GM23338 (cell line): ENCODE measurements at regions not wholly inside any gene's neighbourhood (a gene's known extent, or its start where the extent isn't known, plus 50 kb on each side); places are given as distances from the start of the nearest gene placed in this dataset.

ENCODE experiments used
- ATAC-seq: fragments of 200-7000 bp; cut with Tn5 transposase; 3 replicates; pipeline ENCODE4 v1.9.1; 2020
- DNase-seq: peaks from one replicate; pipeline ENCODE4 v3.0.0-alpha.2; 2015; ENCODE audit warnings: low spot score
- H2AFZ ChIP-seq: fragments of 200-600 bp; sonication (generic); 2 replicates; pipeline ENCODE4 v1.8.0; 2016; ENCODE audit warnings: antibody characterized with exemption, mild to moderate bottlenecking, moderate library complexity
- H3F3A ChIP-seq: fragments of 200-600 bp; sonication (generic); replicated peaks from 2 replicates; pipeline ENCODE4 v1.8.0; 2017; ENCODE audit warnings: antibody characterized with exemption, mixed run types, low read depth
- H3K27ac ChIP-seq: fragments of 200-600 bp; sonication (generic); 2 replicates; pipeline ENCODE4 v1.6.1; 2016; ENCODE audit warnings: low read depth
- H3K27me3 ChIP-seq: fragments of 200-600 bp; sonication (generic); 2 replicates; pipeline ENCODE4 v1.8.0; 2016; ENCODE audit warnings: mild to moderate bottlenecking, mixed run types, moderate library complexity; ENCODE audit not compliant: insufficient read depth
- H3K36me3 ChIP-seq: fragments of 200-600 bp; sonication (generic); 2 replicates; pipeline ENCODE4 v1.8.0; 2016; ENCODE audit warnings: mild to moderate bottlenecking; ENCODE audit not compliant: insufficient read depth
- H3K4me1 ChIP-seq: fragments of 200-600 bp; sonication (generic); 2 replicates; pipeline ENCODE4 v1.8.0; 2016; ENCODE audit warnings: mild to moderate bottlenecking, moderate library complexity; ENCODE audit not compliant: insufficient read depth
- H3K4me2 ChIP-seq: fragments of 200-600 bp; sonication (generic); 2 replicates; pipeline ENCODE4 v1.7.1; 2017; ENCODE audit warnings: mixed run types
- H3K4me3 ChIP-seq: fragments of 200-600 bp; sonication (generic); 2 replicates; pipeline ENCODE4 v1.6.1; 2016; ENCODE audit warnings: mixed run types
- H3K79me2 ChIP-seq: fragments of 200-600 bp; sonication (generic); replicated peaks from 2 replicates; pipeline ENCODE4 v1.8.0; 2017; ENCODE audit warnings: mild to moderate bottlenecking; ENCODE audit not compliant: insufficient read depth
- H3K9me2 ChIP-seq: fragments of 200-600 bp; sonication (generic); 2 replicates; pipeline ENCODE4 v1.8.0; 2017; ENCODE audit not compliant: insufficient read depth
- H4K20me1 ChIP-seq: fragments of 200-600 bp; sonication (generic); replicated peaks from 2 replicates; pipeline ENCODE4 v1.8.0; 2017; ENCODE audit warnings: mild to moderate bottlenecking; ENCODE audit not compliant: insufficient read depth
- H3K27ac Mint-ChIP-seq: 2 replicates; pipeline ENCODE4 v1.8.0; 2020; ENCODE audit warnings: inconsistent platforms, mild to moderate bottlenecking, moderate library complexity, mixed read lengths
- H3K27me3 Mint-ChIP-seq: 3 replicates; pipeline ENCODE4 v1.8.0; 2022; ENCODE audit warnings: low read depth, mild to moderate bottlenecking, moderate library complexity, mixed read lengths, inconsistent platforms; ENCODE audit not compliant: insufficient read depth, poor library complexity
- H3K36me3 Mint-ChIP-seq: 3 replicates; pipeline ENCODE4 v1.8.0; 2021; ENCODE audit warnings: low read depth, mild to moderate bottlenecking, inconsistent platforms, moderate library complexity, mixed read lengths
- H3K4me1 Mint-ChIP-seq: 3 replicates; pipeline ENCODE4 v1.8.0; 2020; ENCODE audit warnings: mild to moderate bottlenecking, inconsistent platforms, mixed read lengths
- H3K4me3 Mint-ChIP-seq: 3 replicates; pipeline ENCODE4 v1.8.0; 2021; ENCODE audit warnings: moderate library complexity, mild to moderate bottlenecking, inconsistent platforms, mixed read lengths
- H3K9me3 Mint-ChIP-seq: 3 replicates; pipeline ENCODE4 v1.8.0; 2020; ENCODE audit warnings: moderate library complexity, mild to moderate bottlenecking, inconsistent platforms, mixed read lengths
- EZH2 ChIP-seq: fragments of 200-600 bp; sonication (generic); IDR thresholded peaks from one replicate; pipeline ENCODE4 v1.8.0; 2017; ENCODE audit warnings: antibody characterized with exemption, mild to moderate bottlenecking, low read depth; ENCODE audit not compliant: unreplicated experiment
- EZH2phosphoT487 ChIP-seq: fragments of 200-600 bp; sonication (generic); IDR thresholded peaks from one replicate; pipeline ENCODE4 v1.8.1; 2018; ENCODE audit warnings: antibody characterized with exemption; ENCODE audit not compliant: unreplicated experiment
- JUNB ChIP-seq: IDR thresholded peaks from one replicate; pipeline ENCODE4 v1.6.1; 2016; ENCODE audit warnings: antibody characterized with exemption; ENCODE audit not compliant: unreplicated experiment
- POLR2AphosphoS5 ChIP-seq: IDR thresholded peaks from 2 replicates; pipeline ENCODE4 v1.6.1; 2016; ENCODE audit warnings: antibody characterized with exemption, low read depth
- STAT1 ChIP-seq: IDR thresholded peaks from one replicate; pipeline ENCODE4 v1.6.1; 2016; ENCODE audit warnings: antibody characterized with exemption; ENCODE audit not compliant: unreplicated experiment
- TF ChIP-seq, protein P1 (sequence below): fragments of 250-450 bp; sonication (Bioruptor Pico); IDR thresholded peaks from 2 replicates; pipeline ENCODE4 v1.5.0; 2020; ENCODE audit warnings: mild to moderate bottlenecking, moderate library complexity
- TF ChIP-seq, protein P2 (sequence below), 2 experiments: fragments of 200-600 bp in 1 of 2; sonication (generic) in 1 of 2; conservative IDR thresholded peaks; 2 replicates each; pipeline versions ENCODE4 v1.5.1 to v1.6.1; 2016 to 2017; ENCODE audit warnings: antibody characterized with exemption in 2 of 2, low read depth in 2 of 2, mild to moderate bottlenecking in 2 of 2, moderate library complexity in 1 of 2

DNA sequence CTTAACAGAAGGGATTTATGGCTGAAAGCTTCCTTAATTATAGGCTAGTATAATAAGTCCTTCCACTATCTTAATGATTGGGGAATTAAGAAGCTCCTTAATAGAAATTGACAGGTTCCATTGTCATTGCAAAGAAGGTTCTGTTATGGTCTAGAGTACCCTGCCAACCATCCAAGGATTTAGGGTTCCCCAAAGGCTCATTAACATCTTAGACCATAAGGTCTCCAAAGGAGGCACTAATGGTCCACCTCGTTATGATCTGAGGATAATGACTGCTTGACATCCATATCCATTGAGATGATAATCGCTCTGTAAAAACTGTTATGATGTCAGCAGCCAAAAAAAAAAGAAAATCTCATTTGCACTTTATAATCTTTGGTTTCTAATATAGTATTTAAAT, 441.6 kb downstream of the GBA3 start (continued):
- TF ChIP-seq, protein P1, sequence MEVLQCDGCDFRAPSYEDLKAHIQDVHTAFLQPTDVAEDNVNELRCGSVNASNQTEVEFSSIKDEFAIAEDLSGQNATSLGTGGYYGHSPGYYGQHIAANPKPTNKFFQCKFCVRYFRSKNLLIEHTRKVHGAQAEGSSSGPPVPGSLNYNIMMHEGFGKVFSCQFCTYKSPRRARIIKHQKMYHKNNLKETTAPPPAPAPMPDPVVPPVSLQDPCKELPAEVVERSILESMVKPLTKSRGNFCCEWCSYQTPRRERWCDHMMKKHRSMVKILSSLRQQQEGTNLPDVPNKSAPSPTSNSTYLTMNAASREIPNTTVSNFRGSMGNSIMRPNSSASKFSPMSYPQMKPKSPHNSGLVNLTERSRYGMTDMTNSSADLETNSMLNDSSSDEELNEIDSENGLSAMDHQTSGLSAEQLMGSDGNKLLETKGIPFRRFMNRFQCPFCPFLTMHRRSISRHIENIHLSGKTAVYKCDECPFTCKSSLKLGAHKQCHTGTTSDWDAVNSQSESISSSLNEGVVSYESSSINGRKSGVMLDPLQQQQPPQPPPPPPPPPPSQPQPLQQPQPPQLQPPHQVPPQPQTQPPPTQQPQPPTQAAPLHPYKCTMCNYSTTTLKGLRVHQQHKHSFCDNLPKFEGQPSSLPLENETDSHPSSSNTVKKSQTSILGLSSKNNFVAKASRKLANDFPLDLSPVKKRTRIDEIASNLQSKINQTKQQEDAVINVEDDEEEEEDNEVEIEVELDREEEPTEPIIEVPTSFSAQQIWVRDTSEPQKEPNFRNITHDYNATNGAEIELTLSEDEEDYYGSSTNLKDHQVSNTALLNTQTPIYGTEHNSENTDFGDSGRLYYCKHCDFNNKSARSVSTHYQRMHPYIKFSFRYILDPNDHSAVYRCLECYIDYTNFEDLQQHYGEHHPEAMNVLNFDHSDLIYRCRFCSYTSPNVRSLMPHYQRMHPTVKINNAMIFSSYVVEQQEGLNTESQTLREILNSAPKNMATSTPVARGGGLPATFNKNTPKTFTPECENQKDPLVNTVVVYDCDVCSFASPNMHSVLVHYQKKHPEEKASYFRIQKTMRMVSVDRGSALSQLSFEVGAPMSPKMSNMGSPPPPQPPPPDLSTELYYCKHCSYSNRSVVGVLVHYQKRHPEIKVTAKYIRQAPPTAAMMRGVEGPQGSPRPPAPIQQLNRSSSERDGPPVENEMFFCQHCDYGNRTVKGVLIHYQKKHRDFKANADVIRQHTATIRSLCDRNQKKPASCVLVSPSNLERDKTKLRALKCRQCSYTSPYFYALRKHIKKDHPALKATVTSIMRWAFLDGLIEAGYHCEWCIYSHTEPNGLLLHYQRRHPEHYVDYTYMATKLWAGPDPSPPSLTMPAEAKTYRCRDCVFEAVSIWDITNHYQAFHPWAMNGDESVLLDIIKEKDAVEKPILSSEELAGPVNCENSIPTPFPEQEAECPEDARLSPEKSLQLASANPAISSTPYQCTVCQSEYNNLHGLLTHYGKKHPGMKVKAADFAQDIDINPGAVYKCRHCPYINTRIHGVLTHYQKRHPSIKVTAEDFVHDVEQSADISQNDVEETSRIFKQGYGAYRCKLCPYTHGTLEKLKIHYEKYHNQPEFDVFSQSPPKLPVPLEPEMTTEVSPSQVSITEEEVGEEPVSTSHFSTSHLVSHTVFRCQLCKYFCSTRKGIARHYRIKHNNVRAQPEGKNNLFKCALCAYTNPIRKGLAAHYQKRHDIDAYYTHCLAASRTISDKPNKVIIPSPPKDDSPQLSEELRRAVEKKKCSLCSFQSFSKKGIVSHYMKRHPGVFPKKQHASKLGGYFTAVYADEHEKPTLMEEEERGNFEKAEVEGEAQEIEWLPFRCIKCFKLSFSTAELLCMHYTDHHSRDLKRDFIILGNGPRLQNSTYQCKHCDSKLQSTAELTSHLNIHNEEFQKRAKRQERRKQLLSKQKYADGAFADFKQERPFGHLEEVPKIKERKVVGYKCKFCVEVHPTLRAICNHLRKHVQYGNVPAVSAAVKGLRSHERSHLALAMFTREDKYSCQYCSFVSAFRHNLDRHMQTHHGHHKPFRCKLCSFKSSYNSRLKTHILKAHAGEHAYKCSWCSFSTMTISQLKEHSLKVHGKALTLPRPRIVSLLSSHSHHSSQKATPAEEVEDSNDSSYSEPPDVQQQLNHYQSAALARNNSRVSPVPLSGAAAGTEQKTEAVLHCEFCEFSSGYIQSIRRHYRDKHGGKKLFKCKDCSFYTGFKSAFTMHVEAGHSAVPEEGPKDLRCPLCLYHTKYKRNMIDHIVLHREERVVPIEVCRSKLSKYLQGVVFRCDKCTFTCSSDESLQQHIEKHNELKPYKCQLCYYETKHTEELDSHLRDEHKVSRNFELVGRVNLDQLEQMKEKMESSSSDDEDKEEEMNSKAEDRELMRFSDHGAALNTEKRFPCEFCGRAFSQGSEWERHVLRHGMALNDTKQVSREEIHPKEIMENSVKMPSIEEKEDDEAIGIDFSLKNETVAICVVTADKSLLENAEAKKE (CRISPR knock-in tag): no peak
- no peak for TF ChIP-seq EZH2phosphoT487
- TF ChIP-seq STAT1: no peak
- TF ChIP-seq JUNB: no peak
- TF ChIP-seq POLR2AphosphoS5: no peak
- no peak for TF ChIP-seq EZH2

DNA sequence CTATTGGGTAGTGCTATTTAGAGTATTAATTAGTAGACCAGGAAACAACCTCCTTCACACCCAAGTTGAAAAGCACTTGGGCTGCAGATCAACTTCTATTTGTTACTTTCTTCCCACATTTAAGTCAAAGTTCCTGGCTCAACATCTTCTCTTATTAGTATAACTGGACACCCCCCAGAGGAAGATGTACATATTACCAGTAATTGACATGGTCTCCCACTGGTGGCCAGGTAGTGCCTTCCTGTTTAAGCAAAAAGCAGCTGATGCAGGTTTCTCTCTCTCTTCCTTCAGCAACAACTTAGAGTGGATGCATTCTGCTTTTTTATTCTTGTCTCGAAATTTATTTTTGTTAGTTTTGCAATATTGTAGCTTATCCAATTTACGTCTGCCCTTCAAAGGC, 438.1 kb downstream of the GBA3 start:
- H2AFZ ChIP-seq: no peak overlapping the region
- Mint-ChIP-seq H3K27ac (no peak overlapping the region), H3K36me3 (no peaks in the 10 kb centered on the region), H3K4me1 (peaks cover 17% of the 10 kb centered on the region; the same call in 2 of the 3 replicates), H3K4me3 (no peak overlapping the region), H3K9me3 (no peaks in the 10 kb centered on the region), H3K27me3 (no peaks in the 10 kb centered on the region)
- no peak overlapping the region for H3K4me3 ChIP-seq
- no peaks in the 10 kb centered on the region for H3F3A ChIP-seq
- H3K27ac ChIP-seq: no peak overlapping the region
- peaks cover 13% of the 10 kb centered on the region for H3K4me1 ChIP-seq
- H3K4me2 ChIP-seq: no peak overlapping the region
- no peaks in the 10 kb centered on the region for H3K36me3 ChIP-seq
- H3K79me2 ChIP-seq: no peaks in the 10 kb centered on the region
- ATAC-seq (no peak), DNase-seq (no peak)
- no peaks in the 10 kb centered on the region for H4K20me1 ChIP-seq
- no peaks in the 10 kb centered on the region for H3K27me3 ChIP-seq
- peaks cover 13% of the 10 kb centered on the region; the same call in 1 of the 2 replicates for H3K9me2 ChIP-seq
- TF ChIP-seq, protein P2, sequence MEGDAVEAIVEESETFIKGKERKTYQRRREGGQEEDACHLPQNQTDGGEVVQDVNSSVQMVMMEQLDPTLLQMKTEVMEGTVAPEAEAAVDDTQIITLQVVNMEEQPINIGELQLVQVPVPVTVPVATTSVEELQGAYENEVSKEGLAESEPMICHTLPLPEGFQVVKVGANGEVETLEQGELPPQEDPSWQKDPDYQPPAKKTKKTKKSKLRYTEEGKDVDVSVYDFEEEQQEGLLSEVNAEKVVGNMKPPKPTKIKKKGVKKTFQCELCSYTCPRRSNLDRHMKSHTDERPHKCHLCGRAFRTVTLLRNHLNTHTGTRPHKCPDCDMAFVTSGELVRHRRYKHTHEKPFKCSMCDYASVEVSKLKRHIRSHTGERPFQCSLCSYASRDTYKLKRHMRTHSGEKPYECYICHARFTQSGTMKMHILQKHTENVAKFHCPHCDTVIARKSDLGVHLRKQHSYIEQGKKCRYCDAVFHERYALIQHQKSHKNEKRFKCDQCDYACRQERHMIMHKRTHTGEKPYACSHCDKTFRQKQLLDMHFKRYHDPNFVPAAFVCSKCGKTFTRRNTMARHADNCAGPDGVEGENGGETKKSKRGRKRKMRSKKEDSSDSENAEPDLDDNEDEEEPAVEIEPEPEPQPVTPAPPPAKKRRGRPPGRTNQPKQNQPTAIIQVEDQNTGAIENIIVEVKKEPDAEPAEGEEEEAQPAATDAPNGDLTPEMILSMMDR (conservative IDR thresholded peaks at IDR 0.05; ENCODE audit: low read depth in 2 of 2): no peak
- no peak for TF ChIP-seq POLR2AphosphoS5
- TF ChIP-seq, protein P1 (CRISPR knock-in tag): no peak
